ENCODE measurements at regions not wholly inside any gene's neighbourhood (a gene's known extent, or its start where the extent isn't known, plus 50 kb on each side); places are given as distances from the start of the nearest gene placed in this dataset.

DNA sequence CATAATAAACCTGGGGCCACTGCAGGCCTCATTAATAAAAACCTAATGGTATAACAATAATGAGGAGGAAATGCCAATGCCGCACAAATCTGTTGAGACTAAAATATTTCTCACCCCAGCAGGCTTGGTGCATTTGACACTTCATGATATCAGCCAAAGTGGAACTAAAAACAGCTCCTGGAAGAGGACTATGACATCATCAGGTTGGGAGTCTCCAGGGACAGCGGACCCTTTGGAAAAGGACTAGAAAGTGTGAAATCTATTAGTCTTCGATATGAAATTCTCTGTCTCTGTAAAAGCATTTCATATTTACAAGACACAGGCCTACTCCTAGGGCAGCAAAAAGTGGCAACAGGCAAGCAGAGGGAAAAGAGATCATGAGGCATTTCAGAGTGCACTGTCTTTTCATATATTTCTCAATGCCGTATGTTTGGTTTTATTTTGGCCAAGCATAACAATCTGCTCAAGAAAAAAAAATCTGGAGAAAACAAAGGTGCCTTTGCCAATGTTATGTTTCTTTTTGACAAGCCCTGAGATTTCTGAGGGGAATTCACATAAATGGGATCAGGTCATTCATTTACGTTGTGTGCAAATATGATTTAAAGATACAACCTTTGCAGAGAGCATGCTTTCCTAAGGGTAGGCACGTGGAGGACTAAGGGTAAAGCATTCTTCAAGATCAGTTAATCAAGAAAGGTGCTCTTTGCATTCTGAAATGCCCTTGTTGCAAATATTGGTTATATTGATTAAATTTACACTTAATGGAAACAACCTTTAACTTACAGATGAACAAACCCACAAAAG lies 580.9 kb upstream of the TMEFF2 start:
- Mint-ChIP-seq H3K27me3 (ENCODE audit: low read depth) (no peaks in the 10 kb centered on the region), H3K4me1 (no peaks in the 10 kb centered on the region), H3K36me3 (no peaks in the 10 kb centered on the region), H3K9me3 (peaks cover 22% of the 10 kb centered on the region), H3K4me3 (no peak overlapping the region), H3K27ac (no peak overlapping the region)
- ChIA-PET CTCF (no interaction called here), POLR2A (no interaction called here)
- TF ChIP-seq MAX (CRISPR knock-in tag; IDR thresholded peaks at IDR 0.05) (no peak), NFYB (CRISPR knock-in tag; conservative IDR thresholded peaks at IDR 0.05; ENCODE audit: low read depth) (no peak), RELA (CRISPR knock-in tag; IDR thresholded peaks at IDR 0.05; ENCODE audit: borderline replicate concordance) (no peak), PRRX2 (CRISPR knock-in tag; IDR thresholded peaks at IDR 0.05) (no peak), NR3C1 (CRISPR knock-in tag; conservative IDR thresholded peaks at IDR 0.05; ENCODE audit: low read depth) (no peak), JUN (CRISPR knock-in tag; IDR thresholded peaks at IDR 0.05) (no peak), SP1 (CRISPR knock-in tag; conservative IDR thresholded peaks at IDR 0.05) (no peak), USF1 (CRISPR knock-in tag; IDR thresholded peaks at IDR 0.05) (no peak)
- TF ChIP-seq, protein P1, sequence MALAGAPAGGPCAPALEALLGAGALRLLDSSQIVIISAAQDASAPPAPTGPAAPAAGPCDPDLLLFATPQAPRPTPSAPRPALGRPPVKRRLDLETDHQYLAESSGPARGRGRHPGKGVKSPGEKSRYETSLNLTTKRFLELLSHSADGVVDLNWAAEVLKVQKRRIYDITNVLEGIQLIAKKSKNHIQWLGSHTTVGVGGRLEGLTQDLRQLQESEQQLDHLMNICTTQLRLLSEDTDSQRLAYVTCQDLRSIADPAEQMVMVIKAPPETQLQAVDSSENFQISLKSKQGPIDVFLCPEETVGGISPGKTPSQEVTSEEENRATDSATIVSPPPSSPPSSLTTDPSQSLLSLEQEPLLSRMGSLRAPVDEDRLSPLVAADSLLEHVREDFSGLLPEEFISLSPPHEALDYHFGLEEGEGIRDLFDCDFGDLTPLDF (CRISPR knock-in tag; IDR thresholded peaks at IDR 0.05), result no peak
- TF ChIP-seq, protein P2, sequence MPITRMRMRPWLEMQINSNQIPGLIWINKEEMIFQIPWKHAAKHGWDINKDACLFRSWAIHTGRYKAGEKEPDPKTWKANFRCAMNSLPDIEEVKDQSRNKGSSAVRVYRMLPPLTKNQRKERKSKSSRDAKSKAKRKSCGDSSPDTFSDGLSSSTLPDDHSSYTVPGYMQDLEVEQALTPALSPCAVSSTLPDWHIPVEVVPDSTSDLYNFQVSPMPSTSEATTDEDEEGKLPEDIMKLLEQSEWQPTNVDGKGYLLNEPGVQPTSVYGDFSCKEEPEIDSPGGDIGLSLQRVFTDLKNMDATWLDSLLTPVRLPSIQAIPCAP (CRISPR knock-in tag; IDR thresholded peaks at IDR 0.05), result no peak
- TF ChIP-seq, protein P3, sequence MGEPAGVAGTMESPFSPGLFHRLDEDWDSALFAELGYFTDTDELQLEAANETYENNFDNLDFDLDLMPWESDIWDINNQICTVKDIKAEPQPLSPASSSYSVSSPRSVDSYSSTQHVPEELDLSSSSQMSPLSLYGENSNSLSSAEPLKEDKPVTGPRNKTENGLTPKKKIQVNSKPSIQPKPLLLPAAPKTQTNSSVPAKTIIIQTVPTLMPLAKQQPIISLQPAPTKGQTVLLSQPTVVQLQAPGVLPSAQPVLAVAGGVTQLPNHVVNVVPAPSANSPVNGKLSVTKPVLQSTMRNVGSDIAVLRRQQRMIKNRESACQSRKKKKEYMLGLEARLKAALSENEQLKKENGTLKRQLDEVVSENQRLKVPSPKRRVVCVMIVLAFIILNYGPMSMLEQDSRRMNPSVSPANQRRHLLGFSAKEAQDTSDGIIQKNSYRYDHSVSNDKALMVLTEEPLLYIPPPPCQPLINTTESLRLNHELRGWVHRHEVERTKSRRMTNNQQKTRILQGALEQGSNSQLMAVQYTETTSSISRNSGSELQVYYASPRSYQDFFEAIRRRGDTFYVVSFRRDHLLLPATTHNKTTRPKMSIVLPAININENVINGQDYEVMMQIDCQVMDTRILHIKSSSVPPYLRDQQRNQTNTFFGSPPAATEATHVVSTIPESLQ (CRISPR knock-in tag; IDR thresholded peaks at IDR 0.05), result no peak
- TF ChIP-seq, protein P4, sequence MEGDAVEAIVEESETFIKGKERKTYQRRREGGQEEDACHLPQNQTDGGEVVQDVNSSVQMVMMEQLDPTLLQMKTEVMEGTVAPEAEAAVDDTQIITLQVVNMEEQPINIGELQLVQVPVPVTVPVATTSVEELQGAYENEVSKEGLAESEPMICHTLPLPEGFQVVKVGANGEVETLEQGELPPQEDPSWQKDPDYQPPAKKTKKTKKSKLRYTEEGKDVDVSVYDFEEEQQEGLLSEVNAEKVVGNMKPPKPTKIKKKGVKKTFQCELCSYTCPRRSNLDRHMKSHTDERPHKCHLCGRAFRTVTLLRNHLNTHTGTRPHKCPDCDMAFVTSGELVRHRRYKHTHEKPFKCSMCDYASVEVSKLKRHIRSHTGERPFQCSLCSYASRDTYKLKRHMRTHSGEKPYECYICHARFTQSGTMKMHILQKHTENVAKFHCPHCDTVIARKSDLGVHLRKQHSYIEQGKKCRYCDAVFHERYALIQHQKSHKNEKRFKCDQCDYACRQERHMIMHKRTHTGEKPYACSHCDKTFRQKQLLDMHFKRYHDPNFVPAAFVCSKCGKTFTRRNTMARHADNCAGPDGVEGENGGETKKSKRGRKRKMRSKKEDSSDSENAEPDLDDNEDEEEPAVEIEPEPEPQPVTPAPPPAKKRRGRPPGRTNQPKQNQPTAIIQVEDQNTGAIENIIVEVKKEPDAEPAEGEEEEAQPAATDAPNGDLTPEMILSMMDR (IDR thresholded peaks at IDR 0.05), result no peak
- TF ChIP-seq, protein P5, sequence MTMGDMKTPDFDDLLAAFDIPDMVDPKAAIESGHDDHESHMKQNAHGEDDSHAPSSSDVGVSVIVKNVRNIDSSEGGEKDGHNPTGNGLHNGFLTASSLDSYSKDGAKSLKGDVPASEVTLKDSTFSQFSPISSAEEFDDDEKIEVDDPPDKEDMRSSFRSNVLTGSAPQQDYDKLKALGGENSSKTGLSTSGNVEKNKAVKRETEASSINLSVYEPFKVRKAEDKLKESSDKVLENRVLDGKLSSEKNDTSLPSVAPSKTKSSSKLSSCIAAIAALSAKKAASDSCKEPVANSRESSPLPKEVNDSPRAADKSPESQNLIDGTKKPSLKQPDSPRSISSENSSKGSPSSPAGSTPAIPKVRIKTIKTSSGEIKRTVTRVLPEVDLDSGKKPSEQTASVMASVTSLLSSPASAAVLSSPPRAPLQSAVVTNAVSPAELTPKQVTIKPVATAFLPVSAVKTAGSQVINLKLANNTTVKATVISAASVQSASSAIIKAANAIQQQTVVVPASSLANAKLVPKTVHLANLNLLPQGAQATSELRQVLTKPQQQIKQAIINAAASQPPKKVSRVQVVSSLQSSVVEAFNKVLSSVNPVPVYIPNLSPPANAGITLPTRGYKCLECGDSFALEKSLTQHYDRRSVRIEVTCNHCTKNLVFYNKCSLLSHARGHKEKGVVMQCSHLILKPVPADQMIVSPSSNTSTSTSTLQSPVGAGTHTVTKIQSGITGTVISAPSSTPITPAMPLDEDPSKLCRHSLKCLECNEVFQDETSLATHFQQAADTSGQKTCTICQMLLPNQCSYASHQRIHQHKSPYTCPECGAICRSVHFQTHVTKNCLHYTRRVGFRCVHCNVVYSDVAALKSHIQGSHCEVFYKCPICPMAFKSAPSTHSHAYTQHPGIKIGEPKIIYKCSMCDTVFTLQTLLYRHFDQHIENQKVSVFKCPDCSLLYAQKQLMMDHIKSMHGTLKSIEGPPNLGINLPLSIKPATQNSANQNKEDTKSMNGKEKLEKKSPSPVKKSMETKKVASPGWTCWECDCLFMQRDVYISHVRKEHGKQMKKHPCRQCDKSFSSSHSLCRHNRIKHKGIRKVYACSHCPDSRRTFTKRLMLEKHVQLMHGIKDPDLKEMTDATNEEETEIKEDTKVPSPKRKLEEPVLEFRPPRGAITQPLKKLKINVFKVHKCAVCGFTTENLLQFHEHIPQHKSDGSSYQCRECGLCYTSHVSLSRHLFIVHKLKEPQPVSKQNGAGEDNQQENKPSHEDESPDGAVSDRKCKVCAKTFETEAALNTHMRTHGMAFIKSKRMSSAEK (CRISPR knock-in tag; IDR thresholded peaks at IDR 0.05; ENCODE audit: borderline replicate concordance), result no peak
- DNase-seq (ENCODE audit: low spot score) (no peak), ATAC-seq (no peak)

DNA sequence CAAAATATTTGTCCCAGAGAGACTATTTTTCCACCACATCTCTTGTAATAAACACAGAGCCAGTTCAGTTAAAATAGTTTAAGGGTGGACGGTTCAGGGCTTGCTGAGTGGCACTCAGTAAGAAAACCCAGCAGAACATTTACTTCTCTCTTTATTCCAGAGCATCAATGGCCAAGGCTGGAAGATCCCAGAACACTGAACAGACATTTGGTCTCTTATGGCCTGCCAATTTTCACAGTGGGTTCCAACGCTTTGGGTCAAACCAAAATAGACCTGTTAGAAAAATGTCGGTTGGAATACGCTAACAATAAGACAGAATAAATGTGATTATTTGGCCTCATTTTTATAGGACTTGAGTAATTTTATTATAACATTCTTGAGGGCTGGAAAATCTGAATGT lies 580.3 kb upstream of the TMEFF2 start:
- no peak for DNase-seq (ENCODE audit: low spot score)
- Mint-ChIP-seq H3K9me3 (peaks cover 22% of the 10 kb centered on the region), H3K27me3 (ENCODE audit: low read depth) (no peaks in the 10 kb centered on the region), H3K4me1 (no peaks in the 10 kb centered on the region), H3K27ac (no peak overlapping the region), H3K36me3 (no peaks in the 10 kb centered on the region), H3K4me3 (no peak overlapping the region)
- POLR2A ChIA-PET, result no interaction called here
- ATAC-seq, result no peak
- CTCF ChIA-PET, result no interaction called here
- TF ChIP-seq MXD4 (CRISPR knock-in tag; IDR thresholded peaks at IDR 0.05; ENCODE audit: borderline replicate concordance) (no peak), ZNF232 (CRISPR knock-in tag; IDR thresholded peaks at IDR 0.05) (no peak), JAZF1 (CRISPR knock-in tag; IDR thresholded peaks at IDR 0.05) (no peak), FOXP1 (CRISPR knock-in tag; IDR thresholded peaks at IDR 0.05; ENCODE audit: borderline replicate concordance) (no peak), ZNF263 (CRISPR knock-in tag; IDR thresholded peaks at IDR 0.05; ENCODE audit: low read depth) (no peak), NFE2L1 (CRISPR knock-in tag; IDR thresholded peaks at IDR 0.05) (no peak), ELF4 (CRISPR knock-in tag; IDR thresholded peaks at IDR 0.05; ENCODE audit: low read depth) (no peak)
- TF ChIP-seq, protein P6, sequence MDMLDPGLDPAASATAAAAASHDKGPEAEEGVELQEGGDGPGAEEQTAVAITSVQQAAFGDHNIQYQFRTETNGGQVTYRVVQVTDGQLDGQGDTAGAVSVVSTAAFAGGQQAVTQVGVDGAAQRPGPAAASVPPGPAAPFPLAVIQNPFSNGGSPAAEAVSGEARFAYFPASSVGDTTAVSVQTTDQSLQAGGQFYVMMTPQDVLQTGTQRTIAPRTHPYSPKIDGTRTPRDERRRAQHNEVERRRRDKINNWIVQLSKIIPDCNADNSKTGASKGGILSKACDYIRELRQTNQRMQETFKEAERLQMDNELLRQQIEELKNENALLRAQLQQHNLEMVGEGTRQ (CRISPR knock-in tag; IDR thresholded peaks at IDR 0.05), result no peak
- TF ChIP-seq, protein P3 (CRISPR knock-in tag; IDR thresholded peaks at IDR 0.05), result no peak

Measured in WTC11 (cell line).